GM06990 (cell line): ENCODE measurements at regions not wholly inside any gene's neighbourhood (a gene's known extent, or its start where the extent isn't known, plus 50 kb on each side); places are given as distances from the start of the nearest gene placed in this dataset.

Experiments used
- DNase-seq: peaks from one replicate; pipeline ENCODE4 v3.0.0-alpha.2; 2011; ENCODE audit not compliant: insufficient read length; ENCODE audit errors: extremely low read depth
- H3K27me3 ChIP-seq: replicated peaks from 2 replicates; pipeline ENCODE4 v1.6.0; 2011; ENCODE audit warnings: low read length; ENCODE audit not compliant: control insufficient read depth, insufficient read depth
- H3K36me3 ChIP-seq: 2 replicates; pipeline ENCODE4 v1.5.1; 2011; ENCODE audit warnings: low read length; ENCODE audit not compliant: control insufficient read depth, insufficient read depth
- H3K4me3 ChIP-seq: replicated peaks from 2 replicates; pipeline ENCODE4 v1.5.1; 2011; ENCODE audit warnings: low read depth, mild to moderate bottlenecking, control low read depth, low read length
- TF ChIP-seq, protein P1 (sequence below): IDR thresholded peaks from 2 replicates; pipeline ENCODE4 v1.5.1; 2011; ENCODE audit warnings: low read length, control low read depth, mild to moderate bottlenecking, inconsistent platforms; ENCODE audit not compliant: insufficient read depth, poor library complexity, severe bottlenecking

DNA sequence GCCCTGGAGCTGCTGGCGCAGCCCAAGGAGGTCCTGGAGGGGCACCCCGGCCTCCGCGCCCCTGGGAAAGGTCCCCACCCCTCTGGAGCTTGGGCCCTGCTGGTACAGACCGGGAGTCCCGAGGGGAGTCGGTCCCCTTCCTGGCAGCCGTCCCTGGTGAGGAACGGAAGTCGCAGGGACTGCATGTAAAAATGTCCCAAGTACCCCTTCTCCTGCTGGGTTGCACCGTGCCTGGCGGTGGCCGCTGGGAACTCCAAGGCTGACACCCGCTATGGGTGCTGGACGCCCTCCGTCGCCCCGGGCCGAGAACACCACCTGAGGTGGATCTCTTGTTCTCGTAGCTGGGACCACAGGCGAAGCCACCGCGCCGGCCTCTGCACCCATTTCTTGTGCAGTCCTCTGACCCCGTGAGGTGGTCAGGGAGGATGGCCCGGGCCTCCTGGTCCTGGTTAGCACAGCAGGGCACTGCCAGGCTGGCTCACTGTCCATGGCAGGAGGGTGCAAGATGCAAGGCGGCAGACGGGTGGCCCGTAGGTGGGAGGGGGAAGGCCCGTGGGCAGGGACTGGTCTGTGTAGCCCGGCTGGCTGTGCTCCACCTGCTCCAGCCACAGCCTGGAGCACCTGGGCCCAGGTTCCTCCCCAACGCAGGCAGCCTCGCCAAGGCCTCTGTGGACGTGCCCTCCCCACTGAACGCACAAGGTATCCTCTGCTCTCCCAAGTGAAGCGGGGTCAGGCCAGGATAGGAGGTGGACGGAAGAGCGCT lies 165.2 kb downstream of the IGLL1 start:
- TF ChIP-seq, protein P1, sequence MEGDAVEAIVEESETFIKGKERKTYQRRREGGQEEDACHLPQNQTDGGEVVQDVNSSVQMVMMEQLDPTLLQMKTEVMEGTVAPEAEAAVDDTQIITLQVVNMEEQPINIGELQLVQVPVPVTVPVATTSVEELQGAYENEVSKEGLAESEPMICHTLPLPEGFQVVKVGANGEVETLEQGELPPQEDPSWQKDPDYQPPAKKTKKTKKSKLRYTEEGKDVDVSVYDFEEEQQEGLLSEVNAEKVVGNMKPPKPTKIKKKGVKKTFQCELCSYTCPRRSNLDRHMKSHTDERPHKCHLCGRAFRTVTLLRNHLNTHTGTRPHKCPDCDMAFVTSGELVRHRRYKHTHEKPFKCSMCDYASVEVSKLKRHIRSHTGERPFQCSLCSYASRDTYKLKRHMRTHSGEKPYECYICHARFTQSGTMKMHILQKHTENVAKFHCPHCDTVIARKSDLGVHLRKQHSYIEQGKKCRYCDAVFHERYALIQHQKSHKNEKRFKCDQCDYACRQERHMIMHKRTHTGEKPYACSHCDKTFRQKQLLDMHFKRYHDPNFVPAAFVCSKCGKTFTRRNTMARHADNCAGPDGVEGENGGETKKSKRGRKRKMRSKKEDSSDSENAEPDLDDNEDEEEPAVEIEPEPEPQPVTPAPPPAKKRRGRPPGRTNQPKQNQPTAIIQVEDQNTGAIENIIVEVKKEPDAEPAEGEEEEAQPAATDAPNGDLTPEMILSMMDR, result no peak
- Histone ChIP-seq H3K36me3 (no peaks in the 10 kb centered on the region), H3K27me3 (no peaks in the 10 kb centered on the region; the same call in 1 of the 2 replicates), H3K4me3 (no peak overlapping the region)
- no peak for DNase-seq

DNA sequence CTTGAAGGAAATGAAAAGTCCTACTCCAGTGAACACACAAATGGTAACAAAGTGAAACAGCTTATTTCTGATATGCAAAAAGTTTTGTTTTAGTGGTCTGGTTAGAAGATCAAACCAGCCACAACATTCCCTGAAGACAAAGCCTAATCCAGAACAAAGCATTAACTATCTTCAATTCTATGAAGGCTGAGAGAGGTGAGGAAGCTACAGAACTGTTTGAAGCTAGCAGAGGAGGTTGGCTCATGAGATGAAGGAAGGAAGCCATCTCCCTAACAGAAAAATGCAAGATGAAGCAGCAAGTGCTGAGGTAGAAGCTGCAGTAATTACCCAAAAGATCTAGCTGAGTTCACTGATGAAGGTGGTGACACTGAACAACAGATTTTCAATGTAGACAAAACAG lies 168.4 kb downstream of the IGLL1 start:
- TF ChIP-seq, protein P1, result no peak
- H3K4me3 ChIP-seq, result no peak overlapping the region
- H3K36me3 ChIP-seq, result no peaks in the 10 kb centered on the region
- DNase-seq, result no peak
- H3K27me3 ChIP-seq, result no peaks in the 10 kb centered on the region; the same call in 1 of the 2 replicates

DNA sequence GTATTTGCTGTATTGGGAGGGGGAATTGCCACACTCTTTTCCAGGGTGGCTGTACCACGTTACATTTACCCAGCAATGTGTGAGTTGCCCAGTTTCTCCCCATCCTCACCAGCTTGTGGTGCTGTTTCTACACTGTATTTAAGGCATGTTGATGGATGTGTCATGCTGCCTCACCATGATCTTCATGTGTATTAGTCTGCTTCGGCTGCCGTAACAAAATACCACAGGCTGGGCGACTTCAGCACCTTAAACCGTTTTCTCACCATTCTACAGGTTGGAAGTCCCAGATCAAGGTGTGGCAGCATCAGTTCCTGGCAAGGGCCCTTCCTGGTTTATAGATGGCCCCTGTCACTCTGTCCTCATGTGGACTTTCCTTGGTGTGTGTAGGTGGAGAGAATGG lies 169.7 kb downstream of the IGLL1 start:
- TF ChIP-seq, protein P1, result no peak
- H3K27me3 ChIP-seq, result no peaks in the 10 kb centered on the region; the same call in 1 of the 2 replicates
- H3K4me3 ChIP-seq, result no peak overlapping the region
- DNase-seq, result no peak
- H3K36me3 ChIP-seq, result no peaks in the 10 kb centered on the region

DNA sequence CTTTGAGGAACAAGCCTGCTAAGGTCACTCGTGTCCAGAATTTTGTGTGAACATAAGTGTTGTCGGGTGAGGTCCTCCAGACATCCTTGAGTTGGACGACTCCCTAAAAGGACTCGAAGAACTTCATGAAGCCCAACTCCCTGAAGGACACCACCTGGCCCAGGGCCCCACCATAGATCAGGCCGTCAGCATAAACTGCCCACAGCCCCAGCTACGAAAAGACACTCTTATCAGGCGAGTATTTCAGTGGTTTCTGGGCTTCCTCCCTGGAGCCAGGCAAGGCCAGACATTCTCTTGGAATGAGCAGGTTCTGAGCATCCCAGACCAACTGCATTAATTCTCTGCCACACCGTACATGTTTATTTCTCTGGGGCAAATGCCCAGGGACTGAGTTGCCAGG lies 170.1 kb downstream of the IGLL1 start:
- no peak for DNase-seq
- no peaks in the 10 kb centered on the region; the same call in 1 of the 2 replicates for H3K27me3 ChIP-seq
- H3K4me3 ChIP-seq, result no peak overlapping the region
- TF ChIP-seq, protein P1, result no peak
- H3K36me3 ChIP-seq, result no peaks in the 10 kb centered on the region

DNA sequence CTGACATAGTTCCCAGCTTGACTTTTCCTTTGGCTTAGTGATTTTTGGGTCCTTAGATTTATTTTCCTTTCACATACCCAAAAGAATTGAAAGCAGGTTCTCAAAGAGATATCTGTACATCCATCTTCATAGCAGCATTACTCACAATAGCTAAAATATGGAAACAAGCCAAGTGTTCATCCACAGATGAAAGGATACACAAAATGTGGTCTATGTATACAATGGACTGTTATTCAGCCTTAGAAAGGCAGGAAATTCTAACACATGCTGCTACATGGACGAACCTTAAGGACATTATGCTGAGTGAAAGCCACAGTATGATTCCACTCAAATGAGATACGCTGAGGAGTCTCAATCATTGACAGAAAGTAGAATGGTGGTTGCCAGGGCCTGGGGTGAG lies 171.8 kb downstream of the IGLL1 start:
- TF ChIP-seq, protein P1, result no peak
- H3K36me3 ChIP-seq, result no peaks in the 10 kb centered on the region
- no peak for DNase-seq
- no peak overlapping the region for H3K4me3 ChIP-seq
- no peaks in the 10 kb centered on the region; the same call in 1 of the 2 replicates for H3K27me3 ChIP-seq
